HL-60/S4 treated with retinoic acid at 250 ng/mL for 4 days and 3 days (cell line): ENCODE measurements at regions not wholly inside any gene's neighbourhood (a gene's known extent, or its start where the extent isn't known, plus 50 kb on each side); places are given as distances from the start of the nearest gene placed in this dataset.

Experiments
- in situ Hi-C: fragments of 300-500 bp; cut with MboI; formaldehyde crosslinking; loops from 2 replicates; pipeline ENCODE4 v1.7.0; 2022; ENCODE audit warnings: low sequenced_read_pairs

- in situ Hi-C loops = no loop called here
Measured at GRCh38 chrX:13110433-13111324, 66.3 kb upstream of the FAM9C start.

- in situ Hi-C loops = no loop called here
Measured at GRCh38 chrX:13109817-13110216, 65.4 kb upstream of the FAM9C start.

- in situ Hi-C loops = no loop called here
Measured at GRCh38 chrX:13103914-13104274, 59.5 kb upstream of the FAM9C start.

GRCh38 chrX:13103188-13103913 lies 58.9 kb upstream of the FAM9C start:
- in situ Hi-C loops = no loop called here

GRCh38 chrX:13102636-13103035 lies 58.2 kb upstream of the FAM9C start:
- in situ Hi-C loops = no loop called here

- in situ Hi-C loops = no loop called here
Measured at GRCh38 chrX:13101441-13102139, 57.2 kb upstream of the FAM9C start.

GRCh38 chrX:13099121-13099520 lies 54.7 kb upstream of the FAM9C start:
- in situ Hi-C loops = loop anchor here (25.0 kb wide), 2 partner anchors 112 to 388 kb away; partner anchors contain the start of gene TMSB4X

GRCh38 chrX:13096728-13097127 lies 52.3 kb upstream of the FAM9C start:
- in situ Hi-C loops = loop anchor here (25.0 kb wide), 2 partner anchors 109 to 391 kb away; partner anchors contain the start of gene TMSB4X

- in situ Hi-C loops = loop anchor here (25.0 kb wide), 2 partner anchors 108 to 392 kb away; partner anchors contain the start of gene TMSB4X
Measured at GRCh38 chrX:13094828-13095341, 50.5 kb upstream of the FAM9C start.

GRCh38 chrX:13094374-13094773 lies 50.0 kb upstream of the FAM9C start:
- in situ Hi-C loops = loop anchor here (25.0 kb wide), 2 partner anchors 107 to 393 kb away; partner anchors contain the start of gene TMSB4X
